Mesendoderm (in vitro differentiated cells): ENCODE measurements at regions not wholly inside any gene's neighbourhood (a gene's known extent, or its start where the extent isn't known, plus 50 kb on each side); places are given as distances from the start of the nearest gene placed in this dataset.

Source experiments
- DNase-seq: peaks from one replicate; pipeline ENCODE4 v3.0.0; 2013
- H2AK5ac ChIP-seq: 2 replicates; pipeline ENCODE4 v1.6.1; 2013; ENCODE audit warnings: low read length, inconsistent platforms
- H2BK120ac ChIP-seq: 2 replicates; pipeline ENCODE4 v1.6.1; 2013; ENCODE audit warnings: low read depth, mild to moderate bottlenecking, low read length, moderate library complexity, mixed read lengths
- H2BK15ac ChIP-seq: replicated peaks from 2 replicates; pipeline ENCODE4 v1.6.1; 2013; ENCODE audit warnings: low read depth, mild to moderate bottlenecking, moderate library complexity
- H2BK5ac ChIP-seq: 2 replicates; pipeline ENCODE4 v1.6.1; 2013; ENCODE audit warnings: low read length, inconsistent platforms
- H3K18ac ChIP-seq: 2 replicates; pipeline ENCODE4 v1.6.1; 2013; ENCODE audit warnings: mild to moderate bottlenecking, low read length, mixed read lengths
- H3K23ac ChIP-seq: one replicate; pipeline ENCODE4 v1.6.1; 2013; ENCODE audit warnings: low read length
- H3K27ac ChIP-seq: 2 replicates; pipeline ENCODE4 v1.5.1; 2013; ENCODE audit warnings: low read depth, mild to moderate bottlenecking, inconsistent platforms, low read length, moderate library complexity
- H3K27me3 ChIP-seq: 2 replicates; pipeline ENCODE4 v1.6.1; 2013; ENCODE audit warnings: low read length, control low read depth, mild to moderate bottlenecking, inconsistent platforms; ENCODE audit not compliant: insufficient read depth, poor library complexity
- H3K36me3 ChIP-seq: 2 replicates; pipeline ENCODE4 v1.6.1; 2013; ENCODE audit warnings: low read length, inconsistent platforms; ENCODE audit not compliant: control insufficient read depth, insufficient read depth
- H3K4ac ChIP-seq: one replicate; pipeline ENCODE4 v1.6.1; 2013; ENCODE audit warnings: low read depth, mild to moderate bottlenecking, low read length, moderate library complexity
- H3K4me1 ChIP-seq: 2 replicates; pipeline ENCODE4 v1.6.1; 2013; ENCODE audit warnings: low read depth, low read length, inconsistent platforms; ENCODE audit not compliant: control insufficient read depth
- H3K4me2 ChIP-seq: 2 replicates; pipeline ENCODE4 v1.6.1; 2013; ENCODE audit warnings: low read length
- H3K4me3 ChIP-seq: 2 replicates; pipeline ENCODE4 v1.5.1; 2013; ENCODE audit warnings: mild to moderate bottlenecking, low read length
- H3K56ac ChIP-seq: one replicate; pipeline ENCODE4 v1.6.1; 2013; ENCODE audit warnings: low read length
- H3K79me1 ChIP-seq: 2 replicates; pipeline ENCODE4 v1.6.1; 2013; ENCODE audit warnings: low read length, inconsistent platforms
- H3K79me2 ChIP-seq: 2 replicates; pipeline ENCODE4 v1.6.1; 2013; ENCODE audit warnings: mild to moderate bottlenecking, low read length; ENCODE audit not compliant: control insufficient read depth, insufficient read depth
- H3K9ac ChIP-seq: 2 replicates; pipeline ENCODE4 v1.6.1; 2013; ENCODE audit warnings: low read length, inconsistent platforms
- H4K5ac ChIP-seq: one replicate; pipeline ENCODE4 v1.6.1; 2013; ENCODE audit warnings: low read length
- H4K8ac ChIP-seq: one replicate; pipeline ENCODE4 v1.6.1; 2013; ENCODE audit warnings: low read depth, mild to moderate bottlenecking, control low read depth, low read length, moderate library complexity
- WGBS: extraction: QIAGEN DNeasy Blood & Tissue Kit; methylation state at CpG from one replicate; pipeline ENCODE4 v1.1.7; 2013; ENCODE audit warnings: low lambda C conversion rate, missing lambda C conversion rate; ENCODE audit not compliant: insufficient coverage; ENCODE audit errors: extremely low coverage; 5-methylcytosine and 5-hydroxymethylcytosine counted together

DNA sequence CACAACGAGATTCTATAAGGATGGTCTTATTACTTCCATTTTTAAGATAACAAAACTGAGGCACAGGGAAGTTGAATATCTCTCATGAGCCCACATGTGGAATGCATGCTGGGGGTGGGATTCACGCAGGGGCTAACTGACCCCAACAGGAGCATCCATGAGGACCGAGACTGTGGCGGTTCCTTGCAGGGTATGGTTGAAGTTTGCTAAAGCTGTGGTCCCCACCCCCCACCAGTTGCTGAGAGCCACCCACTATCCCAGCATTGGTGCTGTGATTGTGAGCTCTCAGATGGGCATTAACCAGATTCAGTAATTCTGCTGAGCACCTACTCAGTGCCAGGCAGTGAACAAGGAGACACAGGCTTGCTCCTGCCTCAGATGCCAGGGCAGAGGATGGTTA is 116.0 kb upstream of the TEX51 start:
- Histone ChIP-seq H2BK5ac (no peak overlapping the region), H3K9ac (no peak overlapping the region), H4K8ac (no peak overlapping the region), H3K27me3 (no peaks in the 10 kb centered on the region), H3K4me1 (peaks cover 3% of the 10 kb centered on the region), H3K18ac (no peak overlapping the region), H3K56ac (no peak overlapping the region), H3K4me2 (no peak overlapping the region), H2BK15ac (no peak overlapping the region), H3K4me3 (no peak overlapping the region), H2AK5ac (no peak overlapping the region), H4K5ac (no peak overlapping the region), H3K27ac (no peak overlapping the region), H3K4ac (no peak overlapping the region), H3K79me2 (no peaks in the 10 kb centered on the region), H3K79me1 (no peaks in the 10 kb centered on the region), H3K23ac (no peak overlapping the region), H2BK120ac (no peak overlapping the region), H3K36me3 (no peaks in the 10 kb centered on the region)
- no CpG with 5 or more reads among the region's 4 CpGs for WGBS
- no peak for DNase-seq

GRCh38 chr2:126783341-126783740 is 115.3 kb upstream of the TEX51 start:
- Histone ChIP-seq H3K4me1 (peaks cover 3% of the 10 kb centered on the region), H4K8ac (no peak overlapping the region), H3K27ac (no peak overlapping the region), H3K23ac (no peak overlapping the region), H3K4ac (no peak overlapping the region), H3K9ac (no peak overlapping the region), H3K36me3 (no peaks in the 10 kb centered on the region), H3K79me2 (no peaks in the 10 kb centered on the region), H3K18ac (no peak overlapping the region), H4K5ac (no peak overlapping the region), H3K4me3 (no peak overlapping the region), H3K79me1 (no peaks in the 10 kb centered on the region), H2BK5ac (no peak overlapping the region), H2BK120ac (no peak overlapping the region), H3K56ac (no peak overlapping the region), H3K4me2 (no peak overlapping the region), H2BK15ac (no peak overlapping the region), H2AK5ac (no peak overlapping the region), H3K27me3 (no peaks in the 10 kb centered on the region)
- WGBS: no CpG with 5 or more reads among the region's 2 CpGs
- no peak for DNase-seq

- H2BK5ac ChIP-seq: no peak overlapping the region
These were observed 114.6 kb upstream of the TEX51 start for GRCh38 chr2:126784045-126784444.

GRCh38 chr2:126784621-126785020 is 114.1 kb upstream of the TEX51 start:
- no peak for DNase-seq
- no peak overlapping the region for H3K18ac ChIP-seq
- no peaks in the 10 kb centered on the region for H3K79me1 ChIP-seq
- no peak overlapping the region for H2AK5ac ChIP-seq
- no peak overlapping the region for H3K23ac ChIP-seq
- no peak overlapping the region for H3K56ac ChIP-seq
- H4K5ac ChIP-seq: no peak overlapping the region
- no peak overlapping the region for H3K9ac ChIP-seq
- H3K4me1 ChIP-seq: no peaks in the 10 kb centered on the region
- no peak overlapping the region for H3K4ac ChIP-seq
- no peak overlapping the region for H3K27ac ChIP-seq
- no CpG with 5 or more reads among the region's 2 CpGs for WGBS
- no peak overlapping the region for H2BK120ac ChIP-seq
- no peaks in the 10 kb centered on the region for H3K36me3 ChIP-seq
- no peak overlapping the region for H4K8ac ChIP-seq
- no peak overlapping the region for H3K4me2 ChIP-seq
- no peaks in the 10 kb centered on the region for H3K79me2 ChIP-seq
- H3K27me3 ChIP-seq: no peaks in the 10 kb centered on the region
- H3K4me3 ChIP-seq: no peak overlapping the region
- H2BK15ac ChIP-seq: no peak overlapping the region
- no peak overlapping the region for H2BK5ac ChIP-seq

More at GRCh38 chr2:126784045-126784444, 114.6 kb upstream of the TEX51 start:
- no peak overlapping the region for H3K4me2 ChIP-seq
- no peak overlapping the region for H2AK5ac ChIP-seq
- H3K18ac ChIP-seq: no peak overlapping the region
- H3K79me1 ChIP-seq: no peaks in the 10 kb centered on the region
- WGBS: no CpG with 5 or more reads among the region's 6 CpGs
- no peak for DNase-seq
- no peak overlapping the region for H3K27ac ChIP-seq
- no peak overlapping the region for H3K9ac ChIP-seq
- no peak overlapping the region for H2BK15ac ChIP-seq
- no peak overlapping the region for H3K56ac ChIP-seq
- H3K4me3 ChIP-seq: no peak overlapping the region
- no peak overlapping the region for H2BK120ac ChIP-seq
- H3K4ac ChIP-seq: no peak overlapping the region
- H3K79me2 ChIP-seq: no peaks in the 10 kb centered on the region
- H3K27me3 ChIP-seq: no peaks in the 10 kb centered on the region
- no peak overlapping the region for H4K5ac ChIP-seq
- H3K36me3 ChIP-seq: no peaks in the 10 kb centered on the region
- H3K23ac ChIP-seq: no peak overlapping the region
- H4K8ac ChIP-seq: no peak overlapping the region
- H3K4me1 ChIP-seq: peaks cover 2% of the 10 kb centered on the region

DNA sequence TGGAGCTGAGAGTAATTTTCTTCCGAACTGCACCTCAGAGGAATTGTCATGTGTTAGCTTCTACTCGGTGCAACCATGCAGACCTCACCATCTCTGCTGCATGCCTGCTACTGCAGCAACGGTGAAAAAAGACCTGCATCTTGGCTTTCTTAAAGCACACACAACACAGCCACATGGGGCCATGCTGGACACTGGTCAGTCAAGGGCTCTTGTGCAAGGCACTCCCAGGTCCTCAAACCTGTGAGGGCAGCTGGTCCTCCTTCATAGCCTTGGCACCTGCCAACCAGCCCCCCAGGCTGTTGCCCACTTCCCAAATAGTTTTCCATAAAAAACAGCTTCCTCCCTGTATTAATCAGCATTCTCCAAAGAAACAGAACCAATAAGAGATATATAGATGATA is 113.5 kb upstream of the TEX51 start:
- Histone ChIP-seq H3K79me1 (no peaks in the 10 kb centered on the region), H3K18ac (no peak overlapping the region), H3K36me3 (no peaks in the 10 kb centered on the region), H3K56ac (no peak overlapping the region), H3K79me2 (no peaks in the 10 kb centered on the region), H3K9ac (no peak overlapping the region), H2BK5ac (no peak overlapping the region), H4K8ac (no peak overlapping the region), H4K5ac (no peak overlapping the region), H3K27me3 (no peaks in the 10 kb centered on the region), H3K4me3 (no peak overlapping the region), H3K23ac (no peak overlapping the region), H2AK5ac (no peak overlapping the region), H2BK15ac (no peak overlapping the region), H2BK120ac (no peak overlapping the region), H3K4me1 (no peaks in the 10 kb centered on the region), H3K4me2 (no peak overlapping the region), H3K4ac (no peak overlapping the region), H3K27ac (no peak overlapping the region)
- DNase-seq: no peak
- WGBS: no CpG with 5 or more reads among the region's 3 CpGs

DNA sequence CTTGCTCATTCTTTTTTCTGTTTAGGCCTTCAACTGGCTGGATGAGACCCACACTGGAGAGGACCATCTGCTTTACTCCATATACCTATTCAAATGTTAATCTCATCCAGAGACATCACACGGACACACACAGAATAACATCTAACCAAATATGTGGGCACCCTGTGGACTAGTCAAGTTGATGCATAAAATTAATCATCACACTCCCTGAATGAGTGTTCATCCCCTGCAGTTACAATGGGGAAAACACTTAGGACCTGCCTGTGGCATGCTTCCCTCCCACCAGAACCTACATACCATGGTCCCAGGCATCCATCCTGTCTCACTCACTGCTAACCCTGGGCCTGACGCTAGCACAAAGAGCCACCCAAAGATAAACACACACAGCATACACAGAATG is 112.8 kb upstream of the TEX51 start:
- Histone ChIP-seq H3K27me3 (no peaks in the 10 kb centered on the region), H3K56ac (no peak overlapping the region), H3K4me1 (no peaks in the 10 kb centered on the region), H3K4me2 (no peak overlapping the region), H2AK5ac (no peak overlapping the region), H3K18ac (no peak overlapping the region), H4K5ac (no peak overlapping the region), H3K79me2 (no peaks in the 10 kb centered on the region), H4K8ac (no peak overlapping the region), H3K79me1 (no peaks in the 10 kb centered on the region), H3K9ac (no peak overlapping the region), H3K4me3 (no peak overlapping the region), H3K27ac (no peak overlapping the region), H3K23ac (no peak overlapping the region), H3K36me3 (no peaks in the 10 kb centered on the region), H2BK15ac (no peak overlapping the region), H2BK5ac (no peak overlapping the region), H3K4ac (no peak overlapping the region), H2BK120ac (no peak overlapping the region)
- WGBS: no CpG with 5 or more reads among the region's 2 CpGs
- no peak for DNase-seq
